Immature natural killer cell (primary cell): ENCODE measurements at regions not wholly inside any gene's neighbourhood (a gene's known extent, or its start where the extent isn't known, plus 50 kb on each side); places are given as distances from the start of the nearest gene placed in this dataset.
A peak's percentile ranks its signal among the peaks of the same experiment; 100 is the strongest.
"Not testable (repeated sequence)": the region's sequence is repeated elsewhere in the genome, so short reads cannot be mapped to it uniquely, and the experiment has no call there.

Experiments
- DNase-seq, 3 donors: peaks; one replicate each; pipeline ENCODE4 v3.0.0; 2022; ENCODE audit warnings: mixed read lengths in 1 of 3
- H3K27ac Mint-ChIP-seq, 6 donors: one replicate each; pipeline ENCODE4 v1.8.0; 2020; ENCODE audit warnings: mixed read lengths in 6 of 6, mild to moderate bottlenecking in 5 of 6, inconsistent platforms in 4 of 6, moderate library complexity in 3 of 6
- H3K27me3 Mint-ChIP-seq, 3 donors: one replicate each; pipeline ENCODE4 v1.8.0; 2020 to 2021; ENCODE audit warnings: low read depth in 3 of 3, mild to moderate bottlenecking in 3 of 3, mixed read lengths in 3 of 3, moderate library complexity in 3 of 3, inconsistent platforms in 1 of 3
- H3K36me3 Mint-ChIP-seq, 3 donors: one replicate each; pipeline ENCODE4 v1.8.0; 2020; ENCODE audit warnings: mixed read lengths in 3 of 3, inconsistent platforms in 2 of 3, mild to moderate bottlenecking in 2 of 3
- H3K4me1 Mint-ChIP-seq, 2 donors: one replicate each; pipeline ENCODE4 v1.8.0; 2020; ENCODE audit warnings: inconsistent platforms in 2 of 2, mild to moderate bottlenecking in 2 of 2, mixed read lengths in 2 of 2, moderate library complexity in 1 of 2
- H3K4me3 Mint-ChIP-seq, 5 donors: one replicate each; pipeline ENCODE4 v1.8.0; 2020; ENCODE audit warnings: mild to moderate bottlenecking in 5 of 5, mixed read lengths in 5 of 5, inconsistent platforms in 3 of 5, moderate library complexity in 3 of 5
- H3K9me3 Mint-ChIP-seq, 6 donors: one replicate each; pipeline ENCODE4 v1.8.0; 2020; ENCODE audit warnings: mild to moderate bottlenecking in 6 of 6, mixed read lengths in 6 of 6, inconsistent platforms in 4 of 6, moderate library complexity in 3 of 6

DNA sequence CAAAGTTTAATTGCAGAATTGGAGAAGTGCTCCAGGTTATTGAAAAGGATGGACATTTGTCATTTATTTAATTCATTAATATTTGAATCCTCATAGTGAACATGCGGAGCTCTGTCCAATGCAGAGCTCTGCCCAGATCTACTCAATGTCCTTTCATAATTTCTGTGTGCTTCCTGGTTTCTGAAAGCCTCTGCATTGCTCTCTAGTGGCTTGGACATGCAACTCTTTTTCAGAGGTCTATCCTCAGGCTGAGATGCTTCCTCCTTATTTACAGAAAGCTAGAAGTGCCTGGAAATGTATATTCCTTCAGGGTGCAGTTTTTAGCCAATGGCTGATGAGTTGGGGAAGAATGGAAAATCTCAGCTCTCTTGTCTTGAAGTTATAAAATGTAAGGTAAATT is 786.1 kb upstream of the AADAT start:
- Mint-ChIP-seq H3K4me3 (no peak overlapping the region), H3K27ac (no peak overlapping the region), H3K27me3 (peaks cover 0 to under 1% (median 0%) of the 10 kb centered on the region in 3 donors), H3K4me1 (no peaks in the 10 kb centered on the region), H3K9me3 (peaks cover 0 to 25% (median 6%) of the 10 kb centered on the region in 6 donors), H3K36me3 (no peaks in the 10 kb centered on the region)
- no peak for DNase-seq

DNA sequence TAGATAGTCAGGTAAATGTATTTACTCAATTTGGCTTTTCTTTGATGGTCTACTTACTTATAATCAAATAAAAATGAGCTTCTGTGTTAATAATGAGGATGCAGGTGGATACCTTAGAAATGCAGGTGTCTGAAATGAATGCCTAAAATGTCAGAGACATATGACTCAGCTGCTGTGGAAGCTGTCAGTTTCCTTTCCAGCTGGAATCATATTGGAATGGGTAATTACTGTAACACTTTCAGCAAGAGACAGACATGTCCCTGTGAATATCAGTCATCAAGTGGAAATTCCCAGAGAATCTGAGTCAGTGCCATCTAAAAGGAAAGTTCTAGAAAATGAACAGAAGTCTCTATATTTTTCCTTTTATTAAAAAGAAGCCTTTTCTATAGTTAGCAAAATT is 783.0 kb upstream of the AADAT start:
- no peak overlapping the region for H3K27ac Mint-ChIP-seq
- H3K36me3 Mint-ChIP-seq, result no peaks in the 10 kb centered on the region
- no peaks in the 10 kb centered on the region for H3K4me1 Mint-ChIP-seq

DNA sequence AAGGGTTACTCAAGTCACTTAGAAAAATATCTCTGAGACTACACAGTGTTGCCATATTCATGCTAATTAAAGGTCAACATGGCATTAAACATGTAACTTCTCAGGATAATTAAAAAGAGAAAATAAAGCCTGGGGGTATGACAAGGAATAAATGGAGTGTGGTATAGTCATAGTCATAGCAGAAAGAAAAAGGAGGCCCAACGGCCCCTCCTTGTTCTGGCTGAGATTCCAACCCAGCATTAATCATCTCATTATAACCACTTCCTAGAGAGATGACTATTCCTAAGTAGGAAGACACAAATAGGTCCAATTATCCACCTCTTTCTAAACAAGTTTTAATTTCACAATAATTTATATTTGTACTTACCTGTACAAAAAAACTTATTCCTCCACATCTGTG is 778.4 kb upstream of the AADAT start:
- Mint-ChIP-seq H3K9me3 (peaks cover 12 to 48% (median 19%) of the 10 kb centered on the region in 6 donors), H3K4me1 (no peaks in the 10 kb centered on the region), H3K4me3 (no peak overlapping the region), H3K36me3 (no peaks in the 10 kb centered on the region), H3K27me3 (peaks cover 0 to 1% (median 0%) of the 10 kb centered on the region in 3 donors), H3K27ac (no peak overlapping the region)
- no peak for DNase-seq

More for the DNA sequence above, 783.0 kb upstream of the AADAT start:
- Mint-ChIP-seq H3K9me3 (peaks cover 7 to 41% (median 11%) of the 10 kb centered on the region in 6 donors), H3K4me3 (no peak overlapping the region), H3K27me3 (peaks cover 0 to 1% (median 0%) of the 10 kb centered on the region in 3 donors)
- DNase-seq, result no peak

DNA sequence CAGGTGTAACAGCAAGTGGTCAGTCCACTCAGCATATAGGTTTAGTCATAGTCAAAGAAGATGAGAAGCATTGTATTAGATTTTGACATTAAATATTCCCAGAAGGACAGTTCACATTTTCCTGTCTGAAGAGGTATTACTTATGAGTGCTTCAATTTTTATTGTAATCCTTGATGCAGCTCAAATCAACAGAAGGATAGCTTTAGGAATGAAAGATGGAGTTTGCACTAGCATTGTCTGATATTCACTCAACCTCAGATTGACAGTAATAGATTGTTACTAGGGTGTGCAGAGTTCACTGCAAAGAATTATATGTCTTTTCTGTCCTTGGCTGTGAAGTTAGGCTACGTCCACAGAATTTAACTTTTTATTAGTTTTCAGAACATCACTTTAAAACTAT is 764.3 kb upstream of the AADAT start:
- Mint-ChIP-seq H3K36me3 (peaks cover 0 to 4% (median 0%) of the 10 kb centered on the region in 3 donors), H3K4me3 (no peak overlapping the region), H3K27me3 (peaks cover 0 to 2% (median 1%) of the 10 kb centered on the region in 3 donors), H3K27ac (no peak overlapping the region), H3K9me3 (peaks cover 5 to 39% (median 6%) of the 10 kb centered on the region in 6 donors), H3K4me1 (no peaks in the 10 kb centered on the region)
- DNase-seq, result no peak

- Mint-ChIP-seq H3K4me3 (no peak overlapping the region), H3K4me1 (no peaks in the 10 kb centered on the region), H3K27me3 (peaks cover 0 to 2% (median 2%) of the 10 kb centered on the region in 3 donors), H3K27ac (no peak overlapping the region), H3K36me3 (peaks cover 0 to 4% (median 0%) of the 10 kb centered on the region in 3 donors), H3K9me3 (peaks cover 3 to 35% (median 8%) of the 10 kb centered on the region in 6 donors)
- peak in 1 of 3 donors; percentile 1 for DNase-seq
These were observed 763.8 kb upstream of the AADAT start for GRCh38 chr4:170853422-170854021.

DNA sequence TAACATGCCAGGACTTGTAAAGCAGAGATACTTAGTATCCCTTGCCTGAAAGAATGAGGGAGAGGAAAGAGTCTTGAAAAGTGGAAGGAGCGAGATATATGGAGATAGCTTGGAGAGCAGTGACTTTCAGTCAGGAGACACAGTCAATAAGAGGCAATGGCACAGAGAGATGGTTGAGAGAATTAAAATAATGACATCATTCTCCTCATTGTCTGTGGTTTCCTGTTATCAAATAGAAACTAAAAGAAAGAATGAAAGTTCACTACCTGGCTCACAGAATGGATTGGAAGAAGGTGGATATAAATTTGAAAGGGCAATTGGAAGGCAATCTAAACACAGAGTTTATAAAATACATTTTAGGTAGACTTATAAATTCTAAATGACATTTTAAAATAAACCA is 760.2 kb upstream of the AADAT start:
- DNase-seq, result no peak
- Mint-ChIP-seq H3K4me1 (no peaks in the 10 kb centered on the region), H3K4me3 (no peak overlapping the region), H3K9me3 (peaks cover 3 to 52% (median 11%) of the 10 kb centered on the region in 6 donors), H3K36me3 (no peaks in the 10 kb centered on the region), H3K27ac (no peak overlapping the region), H3K27me3 (peaks cover 0 to 1% (median 0%) of the 10 kb centered on the region in 3 donors)

DNA sequence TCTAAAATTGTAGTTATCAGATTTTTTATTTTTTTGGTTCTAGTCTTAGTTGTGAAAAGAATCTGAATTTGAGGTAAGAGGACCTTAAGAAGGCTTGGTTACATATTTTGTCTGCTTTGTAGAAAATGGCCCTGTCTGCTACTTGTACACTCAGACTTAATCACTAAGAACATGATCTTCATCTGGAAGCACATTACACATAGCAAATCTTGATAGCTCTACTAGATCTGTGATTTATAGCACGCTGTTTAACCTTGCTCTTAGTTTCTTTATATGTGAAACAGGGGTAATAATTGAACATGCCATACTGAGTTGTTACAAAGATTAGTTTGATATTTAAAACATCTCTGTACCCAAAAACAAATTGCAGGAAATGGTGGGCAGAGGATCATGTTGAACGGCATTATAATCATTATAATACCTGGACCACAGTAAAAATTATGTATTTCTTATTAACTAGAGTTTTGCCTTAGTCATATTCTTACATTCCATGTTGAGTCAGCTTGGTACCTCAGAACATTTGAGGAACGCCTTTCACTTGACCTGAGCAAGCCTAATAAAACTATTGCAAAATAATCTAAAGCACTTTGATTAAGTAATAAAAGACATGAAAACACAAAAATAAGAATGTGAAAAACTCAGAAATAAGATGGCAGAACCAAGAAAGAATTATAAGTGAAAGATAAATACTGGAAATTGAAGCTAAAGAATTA is 738.0 kb upstream of the AADAT start:
- H3K9me3 Mint-ChIP-seq, result peaks cover 0 to 32% (median 9%) of the 10 kb centered on the region in 6 donors
- H3K27ac Mint-ChIP-seq, result no peak overlapping the region
- H3K36me3 Mint-ChIP-seq, result no peaks in the 10 kb centered on the region
- no peaks in the 10 kb centered on the region for H3K4me1 Mint-ChIP-seq
- DNase-seq, result no peak
- no peak overlapping the region for H3K4me3 Mint-ChIP-seq
- no peaks in the 10 kb centered on the region for H3K27me3 Mint-ChIP-seq

- Mint-ChIP-seq H3K9me3 (peaks cover 19 to 74% (median 30%) of the 10 kb centered on the region in 6 donors), H3K4me1 (no peaks in the 10 kb centered on the region), H3K36me3 (no peaks in the 10 kb centered on the region), H3K4me3 (no peak overlapping the region), H3K27ac (no peak overlapping the region), H3K27me3 (peaks cover 0 to 2% (median 0%) of the 10 kb centered on the region in 3 donors)
- DNase-seq, result no peak
These were observed 729.0 kb upstream of the AADAT start for GRCh38 chr4:170818786-170819185.

GRCh38 chr4:170805352-170805751 is 715.6 kb upstream of the AADAT start:
- no peaks in the 10 kb centered on the region for H3K4me1 Mint-ChIP-seq
- peaks cover 0 to 2% (median 0%) of the 10 kb centered on the region in 3 donors for H3K27me3 Mint-ChIP-seq
- H3K4me3 Mint-ChIP-seq, result no peak overlapping the region
- no peaks in the 10 kb centered on the region for H3K36me3 Mint-ChIP-seq
- DNase-seq, result no peak
- H3K27ac Mint-ChIP-seq, result no peak overlapping the region
- H3K9me3 Mint-ChIP-seq, result peaks cover 7 to 30% (median 16%) of the 10 kb centered on the region in 6 donors

DNA sequence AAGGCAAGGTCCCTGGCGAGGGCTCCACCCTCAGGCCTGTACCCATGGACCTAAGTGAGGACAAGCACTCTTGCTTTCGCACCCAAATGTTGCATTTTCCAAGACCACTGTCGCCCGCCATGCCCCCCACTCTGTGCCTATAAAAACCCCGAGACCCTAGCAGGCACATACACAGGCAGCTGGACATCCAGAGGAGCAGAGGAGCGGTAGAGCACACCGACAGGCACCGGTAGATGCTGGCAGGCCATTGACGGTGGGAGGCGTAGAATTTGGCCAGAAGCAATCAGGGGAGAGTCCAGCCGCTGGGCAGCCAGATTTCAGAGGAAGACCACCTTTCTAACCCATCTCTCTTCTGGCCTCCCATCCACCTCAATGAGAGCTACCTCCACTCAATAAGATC is 715.2 kb upstream of the AADAT start:
- Mint-ChIP-seq H3K9me3 (peaks cover 7 to 30% (median 16%) of the 10 kb centered on the region in 6 donors), H3K4me1 (no peaks in the 10 kb centered on the region), H3K36me3 (no peaks in the 10 kb centered on the region), H3K4me3 (no peak overlapping the region), H3K27me3 (peaks cover 0 to 2% (median 0%) of the 10 kb centered on the region in 3 donors), H3K27ac (no peak overlapping the region)
- DNase-seq, result no peak

- no peak for DNase-seq
- Mint-ChIP-seq H3K4me3 (no peak overlapping the region), H3K9me3 (peaks cover 8 to 23% (median 15%) of the 10 kb centered on the region in 6 donors), H3K4me1 (no peaks in the 10 kb centered on the region), H3K36me3 (no peaks in the 10 kb centered on the region), H3K27ac (no peak overlapping the region), H3K27me3 (no peaks in the 10 kb centered on the region)
These were observed 713.7 kb upstream of the AADAT start for GRCh38 chr4:170803492-170803891.

DNA sequence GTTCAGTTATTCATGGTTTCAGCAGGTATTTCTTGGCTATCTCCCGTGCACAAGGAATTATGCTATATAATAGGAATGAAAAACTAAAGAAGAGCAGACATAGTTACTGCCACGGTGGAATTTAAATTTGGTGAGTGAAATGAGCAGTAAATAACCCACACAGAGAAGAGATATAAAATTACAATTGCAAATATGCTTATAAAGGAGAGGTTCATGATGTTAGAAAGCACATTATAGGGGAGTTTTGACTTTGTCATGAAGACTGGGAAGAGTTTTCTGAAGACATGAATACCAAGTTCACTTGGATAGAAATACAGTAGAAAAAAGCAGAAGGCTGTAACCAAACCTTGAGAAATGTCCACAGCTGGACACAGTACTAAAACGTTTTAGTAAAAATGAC is 712.0 kb upstream of the AADAT start:
- Mint-ChIP-seq H3K4me1 (no peaks in the 10 kb centered on the region), H3K9me3 (peaks cover 8 to 20% (median 14%) of the 10 kb centered on the region in 6 donors), H3K4me3 (no peak overlapping the region), H3K27ac (no peak overlapping the region), H3K36me3 (peaks cover 0 to 2% (median 0%) of the 10 kb centered on the region in 3 donors), H3K27me3 (no peaks in the 10 kb centered on the region)
- DNase-seq, result no peak

- no peaks in the 10 kb centered on the region for H3K4me1 Mint-ChIP-seq
- peaks cover 0 to 6% (median 0%) of the 10 kb centered on the region in 3 donors for H3K36me3 Mint-ChIP-seq
- H3K27ac Mint-ChIP-seq, result no peak overlapping the region
- no peak overlapping the region for H3K4me3 Mint-ChIP-seq
- no peaks in the 10 kb centered on the region for H3K27me3 Mint-ChIP-seq
- peaks cover 3 to 21% (median 14%) of the 10 kb centered on the region in 6 donors for H3K9me3 Mint-ChIP-seq
- no peak for DNase-seq
These were observed 704.8 kb upstream of the AADAT start for GRCh38 chr4:170794525-170794924.

DNA sequence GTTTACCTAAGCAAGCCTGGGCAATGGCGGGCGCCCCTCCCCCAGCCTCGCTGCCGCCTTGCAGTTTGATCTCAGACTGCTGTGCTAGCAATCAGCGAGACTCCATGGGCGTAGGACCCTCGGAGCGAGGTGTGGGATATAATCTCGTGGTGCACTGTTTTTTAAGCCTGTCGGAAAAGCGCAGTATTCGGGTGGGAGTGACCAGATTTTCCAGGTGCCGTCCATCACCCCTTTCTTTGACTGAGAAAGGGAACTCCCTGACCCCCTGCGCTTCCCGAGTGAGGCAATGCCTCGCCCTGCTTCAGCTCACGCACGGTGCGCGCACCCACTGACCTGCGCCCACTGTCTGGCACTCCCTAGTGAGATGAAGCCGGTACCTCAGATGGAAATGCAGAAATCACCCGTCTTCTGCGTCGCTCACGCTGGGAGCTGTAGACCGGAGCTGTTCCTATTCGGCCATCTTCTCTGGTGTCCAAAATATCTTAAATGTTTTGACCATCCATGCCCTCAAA is 698.8 kb upstream of the AADAT start:
- not testable (repeated sequence) for H3K36me3 Mint-ChIP-seq, H3K27me3 Mint-ChIP-seq, H3K27ac Mint-ChIP-seq, DNase-seq, H3K4me3 Mint-ChIP-seq, H3K4me1 Mint-ChIP-seq
- H3K9me3 Mint-ChIP-seq, result peaks cover 0 to 14% (median 8%) of the 10 kb centered on the region in 6 donors
